DND-41 (cell line): ENCODE measurements at regions not wholly inside any gene's neighbourhood (a gene's known extent, or its start where the extent isn't known, plus 50 kb on each side); places are given as distances from the start of the nearest gene placed in this dataset.

ENCODE experiments used
- CTCF ChIP-seq: IDR thresholded peaks from 2 replicates; pipeline ENCODE4 v1.5.1; 2012; ENCODE audit warnings: borderline replicate concordance, low read length, moderate library complexity, mild to moderate bottlenecking; ENCODE audit not compliant: poor library complexity, severe bottlenecking; ENCODE audit errors: extremely low read depth
- EZH2 ChIP-seq: IDR thresholded peaks from 3 replicates; pipeline ENCODE4 v1.6.1; 2012; ENCODE audit warnings: borderline replicate concordance, low read depth, mild to moderate bottlenecking, moderate library complexity, low read length, inconsistent platforms; ENCODE audit not compliant: severe bottlenecking

- TF ChIP-seq CTCF (no peak), EZH2 (no peak)
Observed at GRCh38 chr7:96562458-96562857, 147.2 kb downstream of the SEM1 start.
